Neural cell (in vitro differentiated cells): ENCODE measurements at regions not wholly inside any gene's neighbourhood (a gene's known extent, or its start where the extent isn't known, plus 50 kb on each side); places are given as distances from the start of the nearest gene placed in this dataset.

Source experiments
- H2AFZ ChIP-seq: fragments of 200-600, 300-800 bp; sonication (generic), shearing (Covaris generic); 2 replicates; pipeline ENCODE4 v1.6.0; 2014; ENCODE audit warnings: low read depth, mild to moderate bottlenecking, antibody characterized with exemption, low read length, moderate library complexity
- H3F3A ChIP-seq: fragments of 200-600 bp; shearing (Covaris generic); 2 replicates; pipeline ENCODE4 v1.6.1; 2016; ENCODE audit warnings: mild to moderate bottlenecking, moderate library complexity, mixed read lengths, antibody characterized with exemption, low read length; ENCODE audit not compliant: insufficient read depth, poor library complexity, severe bottlenecking
- H3K27ac ChIP-seq: fragments of 200-600, 300-800 bp; sonication (generic), shearing (Covaris generic); 2 replicates; pipeline ENCODE4 v1.5.1; 2014; ENCODE audit warnings: mild to moderate bottlenecking, low read length, moderate library complexity
- H3K27me3 ChIP-seq: fragments of 300-800, 200-600 bp; sonication (generic), shearing (Covaris generic); 2 replicates; pipeline ENCODE4 v1.6.0; 2014; ENCODE audit warnings: mild to moderate bottlenecking, low read depth, low read length, moderate library complexity; ENCODE audit not compliant: insufficient read depth
- H3K36me3 ChIP-seq: fragments of 300-800, 200-600 bp; sonication (generic), shearing (Covaris generic); 2 replicates; pipeline ENCODE4 v1.5.1; 2014; ENCODE audit warnings: mild to moderate bottlenecking, antibody characterized with exemption, low read length, moderate library complexity; ENCODE audit not compliant: insufficient read depth
- H3K4me2 ChIP-seq: fragments of 300-800, 200-600 bp; sonication (generic), shearing (Covaris generic); 2 replicates; pipeline ENCODE4 v1.6.0; 2014; ENCODE audit warnings: mild to moderate bottlenecking, low read length
- H3K4me3 ChIP-seq: fragments of 300-800, 200-600 bp; sonication (generic), shearing (Covaris generic); 2 replicates; pipeline ENCODE4 v1.5.1; 2014; ENCODE audit warnings: mild to moderate bottlenecking, low read length, moderate library complexity
- H3K79me2 ChIP-seq: fragments of 200-600 bp; shearing (Covaris generic); replicated peaks from 2 replicates; pipeline ENCODE4 v1.6.0; 2014; ENCODE audit warnings: mild to moderate bottlenecking, low read length, moderate library complexity; ENCODE audit not compliant: insufficient read depth
- H3K9ac ChIP-seq: fragments of 300-800, 200-600 bp; sonication (generic), shearing (Covaris generic); 2 replicates; pipeline ENCODE4 v1.6.1; 2016; ENCODE audit warnings: mild to moderate bottlenecking, low read length, mixed read lengths
- H3K9me2 ChIP-seq: fragments of 200-600 bp; shearing (Covaris generic); 2 replicates; pipeline ENCODE4 v1.6.1; 2016; ENCODE audit warnings: mild to moderate bottlenecking, low read length, mixed read lengths; ENCODE audit not compliant: insufficient read depth
- H3K9me3 ChIP-seq: fragments of 200-600, 300-800 bp; sonication (generic), shearing (Covaris generic); 2 replicates; pipeline ENCODE4 v1.6.1; 2016; ENCODE audit warnings: mild to moderate bottlenecking, mixed run types, low read length, moderate library complexity, mixed read lengths
- H4K20me1 ChIP-seq: fragments of 200-600 bp; shearing (Covaris generic); 2 replicates; pipeline ENCODE4 v1.6.1; 2016; ENCODE audit warnings: mild to moderate bottlenecking, mixed run types; ENCODE audit not compliant: insufficient read depth
- CTCF ChIP-seq: fragments of 450-650 bp; IDR thresholded peaks from 2 replicates; pipeline ENCODE4 v1.5.1; 2014; ENCODE audit warnings: antibody characterized with exemption, mild to moderate bottlenecking, moderate library complexity; ENCODE audit not compliant: poor library complexity, severe bottlenecking
- EP300 ChIP-seq: fragments of 450-650 bp; conservative IDR thresholded peaks from 2 replicates; pipeline ENCODE4 v1.6.1; 2014; ENCODE audit warnings: antibody characterized with exemption, mild to moderate bottlenecking, moderate library complexity; ENCODE audit not compliant: poor library complexity, severe bottlenecking
- EZH2 ChIP-seq: fragments of 200-600, 300-800 bp; shearing (Covaris generic), sonication (generic); IDR thresholded peaks from 2 replicates; pipeline ENCODE4 v1.6.1; 2014; ENCODE audit warnings: antibody characterized with exemption, low read length, borderline replicate concordance, mild to moderate bottlenecking; ENCODE audit not compliant: insufficient read depth, poor library complexity, severe bottlenecking
- MXI1 ChIP-seq: fragments of 450-650 bp; conservative IDR thresholded peaks from 2 replicates; pipeline ENCODE4 v1.6.1; 2014; ENCODE audit warnings: antibody characterized with exemption, mild to moderate bottlenecking; ENCODE audit not compliant: poor library complexity, severe bottlenecking
- POLR2AphosphoS5 ChIP-seq: IDR thresholded peaks from 2 replicates; pipeline ENCODE4 v1.6.1; 2012
- RAD21 ChIP-seq: fragments of 450-650 bp; conservative IDR thresholded peaks from 2 replicates; pipeline ENCODE4 v1.6.1; 2014; ENCODE audit warnings: antibody characterized with exemption, mild to moderate bottlenecking, moderate library complexity
- REST ChIP-seq: IDR thresholded peaks from 2 replicates; pipeline ENCODE4 v1.6.1; 2012; ENCODE audit warnings: borderline replicate concordance
- SMC3 ChIP-seq: fragments of 450-650 bp; conservative IDR thresholded peaks from 2 replicates; pipeline ENCODE4 v1.6.1; 2014; ENCODE audit warnings: antibody characterized with exemption, mild to moderate bottlenecking, moderate library complexity; ENCODE audit not compliant: poor library complexity
- TAF1 ChIP-seq: IDR thresholded peaks from 2 replicates; pipeline ENCODE4 v1.6.1; 2012; ENCODE audit warnings: low read depth

- no peaks in the 10 kb centered on the region for H3K9me3 ChIP-seq
- H3K79me2 ChIP-seq: no peaks in the 10 kb centered on the region
- H3K27me3 ChIP-seq: no peaks in the 10 kb centered on the region
- H3F3A ChIP-seq: no peaks in the 10 kb centered on the region
- H3K4me3 ChIP-seq: no peak overlapping the region
- no peak overlapping the region for H3K4me2 ChIP-seq
- no peaks in the 10 kb centered on the region for H4K20me1 ChIP-seq
- no peak overlapping the region for H3K9ac ChIP-seq
- no peaks in the 10 kb centered on the region for H3K9me2 ChIP-seq
- H3K27ac ChIP-seq: no peak overlapping the region
- TF ChIP-seq RAD21: no peak
- TF ChIP-seq EP300: no peak
- no peak for TF ChIP-seq MXI1
- no peak for TF ChIP-seq POLR2AphosphoS5
- TF ChIP-seq REST: no peak
- TF ChIP-seq EZH2: no peak
- TF ChIP-seq CTCF: no peak
- TF ChIP-seq SMC3: no peak
- TF ChIP-seq TAF1: no peak
- no peak overlapping the region for H2AFZ ChIP-seq
- no peaks in the 10 kb centered on the region for H3K36me3 ChIP-seq
These were observed 283.9 kb downstream of the TECRL start for GRCh38 chr4:64125354-64125753.

- no peak for TF ChIP-seq RAD21
- TF ChIP-seq EP300: no peak
- H3K79me2 ChIP-seq: no peaks in the 10 kb centered on the region
- H3K9ac ChIP-seq: no peak overlapping the region
- no peaks in the 10 kb centered on the region for H3K36me3 ChIP-seq
- no peaks in the 10 kb centered on the region for H4K20me1 ChIP-seq
- H3K4me3 ChIP-seq: no peak overlapping the region
- no peaks in the 10 kb centered on the region for H3F3A ChIP-seq
- no peaks in the 10 kb centered on the region for H3K27me3 ChIP-seq
- no peaks in the 10 kb centered on the region for H3K9me2 ChIP-seq
- no peak overlapping the region for H3K4me2 ChIP-seq
- no peak overlapping the region for H3K27ac ChIP-seq
- no peaks in the 10 kb centered on the region for H3K9me3 ChIP-seq
- H2AFZ ChIP-seq: no peak overlapping the region
These were observed 287.4 kb downstream of the TECRL start for GRCh38 chr4:64121803-64122202.

GRCh38 chr4:64105903-64106302, 303.3 kb downstream of the TECRL start:
- Histone ChIP-seq H3K9ac (no peak overlapping the region), H3K9me2 (no peaks in the 10 kb centered on the region), H3K36me3 (no peaks in the 10 kb centered on the region), H3K9me3 (no peaks in the 10 kb centered on the region), H3F3A (no peaks in the 10 kb centered on the region), H4K20me1 (no peaks in the 10 kb centered on the region), H3K79me2 (no peaks in the 10 kb centered on the region), H3K4me2 (no peak overlapping the region), H3K27ac (no peak overlapping the region), H3K27me3 (no peaks in the 10 kb centered on the region), H2AFZ (no peak overlapping the region), H3K4me3 (no peak overlapping the region)
- TF ChIP-seq EZH2: no peak
- no peak for TF ChIP-seq SMC3
- TF ChIP-seq RAD21: no peak
- TF ChIP-seq TAF1: no peak
- TF ChIP-seq REST: no peak
- no peak for TF ChIP-seq EP300
- no peak for TF ChIP-seq POLR2AphosphoS5
- no peak for TF ChIP-seq MXI1
- no peak for TF ChIP-seq CTCF
